Tibial nerve (tissue), 3 donors: ENCODE measurements at regions not wholly inside any gene's neighbourhood (a gene's known extent, or its start where the extent isn't known, plus 50 kb on each side); places are given as distances from the start of the nearest gene placed in this dataset.

Experiments used
- CTCF ChIP-seq, 5 experiments: fragments of 200-600 bp in 3 of 5; fragments of 450-650 bp in 2 of 5; sonication (generic) in 3 of 5; IDR thresholded peaks; one replicate each; pipeline ENCODE4 v1.5.1; 2016 to 2019; ENCODE audit warnings: antibody characterized with exemption in 5 of 5, mild to moderate bottlenecking in 3 of 5, moderate library complexity in 2 of 5
- POLR2A ChIP-seq, 2 donors: fragments of 450-650 bp; IDR thresholded peaks; one replicate each; pipeline ENCODE4 v1.6.1; 2017; ENCODE audit warnings: antibody characterized with exemption in 2 of 2, mild to moderate bottlenecking in 2 of 2, moderate library complexity in 2 of 2

GRCh38 chr7:20030417-20030816 is 186.8 kb downstream of the MACC1 start:
- no peak for TF ChIP-seq POLR2A (IDR thresholded peaks at IDR 0.05)
- TF ChIP-seq CTCF (IDR thresholded peaks at IDR 0.05) = no peak
